HUES6 (cell line): ENCODE measurements at regions not wholly inside any gene's neighbourhood (a gene's known extent, or its start where the extent isn't known, plus 50 kb on each side); places are given as distances from the start of the nearest gene placed in this dataset.

Experiments
- H3K27ac ChIP-seq: 2 replicates; pipeline ENCODE4 v1.7.0; 2013; ENCODE audit warnings: low read depth, mild to moderate bottlenecking, low read length, inconsistent platforms
- H3K27me3 ChIP-seq: 2 replicates; pipeline ENCODE4 v1.6.1; 2013; ENCODE audit warnings: low read length; ENCODE audit not compliant: control insufficient read depth, insufficient read depth
- H3K36me3 ChIP-seq: 2 replicates; pipeline ENCODE4 v1.6.1; 2013; ENCODE audit warnings: low read length; ENCODE audit not compliant: control insufficient read depth, insufficient read depth
- H3K4me1 ChIP-seq: 2 replicates; pipeline ENCODE4 v1.6.1; 2013; ENCODE audit warnings: low read length; ENCODE audit not compliant: control insufficient read depth, insufficient read depth
- H3K4me3 ChIP-seq: 2 replicates; pipeline ENCODE4 v1.5.1; 2013; ENCODE audit warnings: low read depth, low read length
- H3K9ac ChIP-seq: one replicate; pipeline ENCODE4 v1.6.1; 2013; ENCODE audit warnings: mild to moderate bottlenecking, low read length
- H3K9me3 ChIP-seq: 2 replicates; pipeline ENCODE4 v1.6.1; 2013; ENCODE audit warnings: low read depth, low read length; ENCODE audit not compliant: control insufficient read depth, insufficient read depth

- Histone ChIP-seq H3K9ac (no peak overlapping the region), H3K4me1 (peaks cover 9% of the 10 kb centered on the region; the same call in 1 of the 2 replicates), H3K9me3 (peaks cover 22% of the 10 kb centered on the region), H3K27me3 (no peaks in the 10 kb centered on the region), H3K4me3 (no peak overlapping the region), H3K36me3 (0 out of 2 replicates have a peak, but pooled peaks cover 2% of the 10 kb centered on the region), H3K27ac (no peak overlapping the region)
Observed at GRCh38 chr18:41899535-41899934, 55.5 kb upstream of the PIK3C3 start.

DNA sequence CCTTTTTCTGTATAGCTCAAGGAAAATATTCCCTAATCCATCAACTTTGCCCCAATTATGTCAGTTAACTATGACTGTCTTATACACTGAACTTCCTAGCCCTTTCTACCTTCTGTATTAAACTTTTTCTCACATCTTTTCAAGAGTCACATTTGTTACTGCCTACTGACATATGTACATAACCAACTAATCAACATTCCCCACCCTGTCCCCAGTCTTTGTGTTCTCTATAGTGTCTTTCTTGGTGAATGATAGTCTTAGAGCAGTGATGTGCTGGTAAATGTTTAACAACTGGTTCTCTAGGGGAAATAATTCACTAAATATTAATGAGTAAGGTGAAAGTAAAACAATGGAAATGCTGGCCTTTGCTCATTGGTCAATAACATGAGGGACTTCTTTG is 61.6 kb upstream of the PIK3C3 start:
- Histone ChIP-seq H3K4me1 (peaks cover 9% of the 10 kb centered on the region; the same call in 1 of the 2 replicates), H3K4me3 (no peak overlapping the region), H3K9ac (no peak overlapping the region), H3K9me3 (peaks cover 25% of the 10 kb centered on the region), H3K36me3 (0 out of 2 replicates have a peak, but pooled peaks cover 2% of the 10 kb centered on the region), H3K27ac (no peak overlapping the region), H3K27me3 (no peaks in the 10 kb centered on the region)

- H3K4me3 ChIP-seq: no peak overlapping the region
- no peaks in the 10 kb centered on the region for H3K4me1 ChIP-seq
- no peaks in the 10 kb centered on the region for H3K27me3 ChIP-seq
- H3K36me3 ChIP-seq: no peaks in the 10 kb centered on the region
- H3K27ac ChIP-seq: no peak overlapping the region
- no peaks in the 10 kb centered on the region for H3K9me3 ChIP-seq
- no peak overlapping the region for H3K9ac ChIP-seq
Observed at GRCh38 chr18:41887100-41887499, 67.9 kb upstream of the PIK3C3 start.

GRCh38 chr18:41886126-41886807 is 68.8 kb upstream of the PIK3C3 start:
- Histone ChIP-seq H3K4me3 (no peak overlapping the region), H3K27me3 (no peaks in the 10 kb centered on the region), H3K9me3 (no peaks in the 10 kb centered on the region), H3K36me3 (no peaks in the 10 kb centered on the region), H3K4me1 (no peaks in the 10 kb centered on the region), H3K27ac (no peak overlapping the region), H3K9ac (no peak overlapping the region)

DNA sequence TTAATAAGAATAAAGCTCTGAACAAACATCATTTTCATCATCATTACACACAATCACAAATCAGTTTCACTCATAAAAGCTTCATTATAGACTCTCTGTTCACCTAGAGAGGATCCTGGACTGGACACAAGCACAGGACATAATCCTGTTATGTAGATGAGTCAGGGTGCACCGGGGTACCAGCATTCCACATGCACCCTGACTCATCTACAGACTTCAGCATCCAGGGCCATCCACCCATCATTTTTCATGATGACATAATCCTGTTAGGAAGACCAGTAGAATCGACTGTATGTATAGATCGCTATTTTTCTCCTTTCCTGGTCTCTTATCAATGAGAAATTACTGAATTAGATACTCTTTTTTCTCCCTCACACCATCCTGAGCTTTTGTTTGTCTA is 73.7 kb upstream of the PIK3C3 start:
- Histone ChIP-seq H3K9me3 (no peaks in the 10 kb centered on the region), H3K27ac (no peak overlapping the region), H3K4me3 (no peak overlapping the region), H3K27me3 (no peaks in the 10 kb centered on the region), H3K9ac (no peak overlapping the region), H3K36me3 (no peaks in the 10 kb centered on the region), H3K4me1 (no peaks in the 10 kb centered on the region)

DNA sequence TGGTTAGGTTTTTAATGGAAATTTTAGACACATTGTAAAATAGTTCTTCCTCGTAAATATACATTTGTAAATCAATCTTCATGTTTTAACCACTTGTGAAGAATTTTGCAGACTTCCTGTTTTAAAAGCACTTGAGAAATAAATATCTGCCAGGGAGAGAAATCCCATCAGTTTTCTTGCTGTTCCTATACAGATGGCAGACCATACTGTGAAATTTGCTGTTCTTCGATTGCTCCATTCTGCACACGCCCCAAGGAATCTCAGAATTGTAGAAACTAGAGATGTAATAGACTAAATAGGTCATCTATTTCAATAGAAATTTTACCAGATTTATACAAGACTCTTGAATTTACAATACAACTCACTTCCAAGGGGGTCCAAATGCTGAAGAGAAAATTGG is 75.8 kb upstream of the PIK3C3 start:
- Histone ChIP-seq H3K9ac (no peak overlapping the region), H3K4me1 (no peaks in the 10 kb centered on the region), H3K27ac (no peak overlapping the region), H3K36me3 (no peaks in the 10 kb centered on the region), H3K4me3 (no peak overlapping the region), H3K27me3 (no peaks in the 10 kb centered on the region), H3K9me3 (no peaks in the 10 kb centered on the region)

DNA sequence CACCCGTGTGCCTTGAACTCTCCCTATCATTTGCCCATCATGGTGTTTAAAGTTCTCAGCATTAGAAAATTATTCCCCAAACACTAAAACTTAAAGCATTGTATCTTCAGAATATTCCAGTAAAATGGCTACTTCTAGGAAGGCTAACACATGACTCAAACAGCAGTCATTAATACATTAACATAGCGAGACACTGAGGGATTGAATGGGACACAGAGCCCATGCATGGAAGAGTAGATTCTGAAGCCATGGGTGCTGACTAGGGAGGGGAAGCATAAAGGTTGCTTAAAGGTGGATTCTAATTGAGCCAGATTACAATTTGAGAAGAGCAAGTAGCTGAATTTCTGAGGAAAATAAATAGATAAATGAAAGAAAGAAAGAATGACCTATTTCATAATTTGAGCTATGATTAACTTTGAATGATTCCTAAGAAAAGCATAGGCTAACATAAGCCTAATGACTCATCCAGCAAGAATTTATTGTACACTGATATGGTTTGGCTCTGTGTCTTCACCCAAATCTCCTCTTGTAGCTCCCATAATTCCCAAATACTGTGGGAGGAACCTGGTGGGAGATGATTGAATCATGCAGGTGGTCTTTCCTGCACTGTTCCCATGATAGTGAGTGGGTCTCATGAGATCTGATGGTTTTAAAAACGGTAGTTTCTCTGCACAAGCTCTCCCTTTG is 79.8 kb upstream of the PIK3C3 start:
- H3K4me3 ChIP-seq: no peak overlapping the region
- H3K9ac ChIP-seq: no peak overlapping the region
- H3K27ac ChIP-seq: no peak overlapping the region
- H3K9me3 ChIP-seq: no peaks in the 10 kb centered on the region
- H3K36me3 ChIP-seq: no peaks in the 10 kb centered on the region
- H3K4me1 ChIP-seq: peaks cover 4% of the 10 kb centered on the region
- no peaks in the 10 kb centered on the region for H3K27me3 ChIP-seq

- Histone ChIP-seq H3K9ac (no peak overlapping the region), H3K27ac (no peak overlapping the region), H3K27me3 (no peaks in the 10 kb centered on the region), H3K9me3 (no peaks in the 10 kb centered on the region), H3K4me3 (no peak overlapping the region), H3K4me1 (peaks cover 4% of the 10 kb centered on the region), H3K36me3 (no peaks in the 10 kb centered on the region)
Observed at GRCh38 chr18:41873730-41874129, 81.3 kb upstream of the PIK3C3 start.

GRCh38 chr18:41872206-41872605 is 82.8 kb upstream of the PIK3C3 start:
- Histone ChIP-seq H3K4me1 (peaks cover 4% of the 10 kb centered on the region), H3K9me3 (no peaks in the 10 kb centered on the region), H3K4me3 (no peak overlapping the region), H3K9ac (no peak overlapping the region), H3K27me3 (no peaks in the 10 kb centered on the region), H3K27ac (no peak overlapping the region), H3K36me3 (no peaks in the 10 kb centered on the region)

DNA sequence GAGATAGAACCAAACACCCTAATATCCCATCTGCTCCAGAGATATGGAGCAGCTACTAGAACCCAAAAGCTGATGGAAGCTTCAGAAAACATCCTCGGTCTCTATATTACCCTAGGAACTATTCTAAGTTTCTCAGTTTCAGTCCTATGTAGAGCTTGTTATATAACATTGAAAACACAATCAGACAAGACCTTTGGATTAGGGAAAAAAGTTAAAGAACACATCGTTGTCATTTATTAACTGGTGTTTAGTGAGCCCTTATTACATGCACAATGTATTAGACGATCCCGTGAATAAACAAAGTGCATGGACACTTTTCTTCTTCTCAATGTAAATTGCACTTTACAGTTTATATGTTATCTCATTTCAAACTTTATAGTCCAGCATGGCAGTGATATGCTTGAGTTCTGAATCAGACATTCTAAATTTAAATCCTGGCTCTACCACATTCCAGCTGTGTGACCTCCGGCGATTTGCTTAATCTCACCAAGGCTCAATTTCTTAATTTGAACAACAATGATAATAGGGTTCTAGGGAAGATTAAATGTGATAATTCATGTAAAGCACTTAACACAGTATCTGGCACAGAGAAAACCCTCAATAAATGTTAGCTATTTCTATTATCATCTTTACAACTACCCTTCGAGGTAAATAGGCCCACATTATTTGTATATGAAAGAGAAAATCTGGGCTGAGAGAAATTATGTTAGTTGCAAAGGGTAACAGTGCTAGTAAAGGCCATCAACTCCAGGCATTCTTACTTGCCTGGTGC is 83.6 kb upstream of the PIK3C3 start:
- no peak overlapping the region for H3K27ac ChIP-seq
- H3K9ac ChIP-seq: no peak overlapping the region
- H3K36me3 ChIP-seq: no peaks in the 10 kb centered on the region
- no peaks in the 10 kb centered on the region for H3K9me3 ChIP-seq
- H3K4me3 ChIP-seq: no peak overlapping the region
- H3K4me1 ChIP-seq: peaks cover 4% of the 10 kb centered on the region
- H3K27me3 ChIP-seq: no peaks in the 10 kb centered on the region

DNA sequence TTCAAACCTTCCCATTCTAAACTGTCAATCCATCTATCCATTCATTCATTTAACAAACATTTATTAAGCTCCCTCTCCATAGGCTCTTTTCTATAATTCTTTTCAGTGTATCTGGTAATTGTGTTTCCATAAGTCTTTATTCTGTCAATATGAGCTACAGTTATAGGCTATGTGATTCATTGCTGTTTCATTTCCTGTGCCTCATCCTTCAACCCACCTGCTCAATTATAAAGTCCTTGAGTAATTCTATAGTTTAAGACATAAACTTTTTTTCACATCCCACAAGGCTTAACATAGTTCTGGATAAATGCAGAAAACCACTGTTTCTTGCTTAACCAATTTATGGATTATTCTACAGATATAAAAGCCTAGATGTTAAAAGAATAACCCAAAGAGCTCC is 84.2 kb upstream of the PIK3C3 start:
- Histone ChIP-seq H3K36me3 (no peaks in the 10 kb centered on the region), H3K9me3 (no peaks in the 10 kb centered on the region), H3K27me3 (no peaks in the 10 kb centered on the region), H3K4me3 (no peak overlapping the region), H3K4me1 (peaks cover 4% of the 10 kb centered on the region), H3K27ac (no peak overlapping the region), H3K9ac (no peak overlapping the region)
